ENCODE measurements at regions not wholly inside any gene's neighbourhood (a gene's known extent, or its start where the extent isn't known, plus 50 kb on each side); places are given as distances from the start of the nearest gene placed in this dataset.

DNA sequence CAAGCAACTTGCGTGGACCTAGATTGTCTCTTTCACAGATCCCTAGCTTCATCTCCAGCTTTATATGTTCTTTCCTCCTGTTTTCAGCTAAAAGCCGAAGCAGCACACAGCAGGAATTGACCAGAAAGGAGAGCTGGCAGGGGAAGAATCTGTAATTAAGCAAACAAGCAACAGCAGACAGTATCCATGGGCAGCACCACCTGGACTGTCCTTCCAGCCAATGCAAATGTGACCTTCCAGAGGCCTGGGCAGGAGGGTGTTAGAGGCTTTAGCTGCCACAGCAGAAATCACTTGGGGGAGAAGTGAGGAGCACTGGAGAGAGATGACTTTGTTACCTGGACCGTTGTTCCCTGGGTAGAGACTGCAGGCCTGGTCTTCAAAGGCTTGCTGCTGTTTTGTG lies 427.6 kb upstream of the GOT2 start:
- Histone ChIP-seq H3K27me3 (ENCODE audit: insufficient read depth, low read depth, low read length) (no peaks in the 10 kb centered on the region), H2AFZ (ENCODE audit: low read depth, low read length) (no peak overlapping the region), H3K9me2 (ENCODE audit: insufficient read depth, low read length) (no peaks in the 10 kb centered on the region), H3K9me3 (ENCODE audit: low read length) (no peaks in the 10 kb centered on the region), H3K4me3 (ENCODE audit: low read length) (no peak overlapping the region), H3K9ac (ENCODE audit: low read length) (no peak overlapping the region), H4K20me1 (ENCODE audit: insufficient read depth) (no peaks in the 10 kb centered on the region), H3K27ac (ENCODE audit: low read length) (no peak overlapping the region), H3F3A (ENCODE audit: insufficient read depth, low read length, poor library complexity, severe bottlenecking) (no peaks in the 10 kb centered on the region), H3K36me3 (ENCODE audit: insufficient read depth, low read length) (no peaks in the 10 kb centered on the region), H3K79me2 (replicated peaks; ENCODE audit: insufficient read depth, low read length) (no peaks in the 10 kb centered on the region), H3K4me2 (ENCODE audit: low read length) (no peak overlapping the region)
- TF ChIP-seq TAF1 (IDR thresholded peaks at IDR 0.05; ENCODE audit: low read depth) (no peak), MXI1 (conservative IDR thresholded peaks at IDR 0.05; ENCODE audit: poor library complexity, severe bottlenecking) (no peak), EZH2 (IDR thresholded peaks at IDR 0.05; ENCODE audit: borderline replicate concordance, insufficient read depth, low read length, poor library complexity, severe bottlenecking) (no peak), RAD21 (conservative IDR thresholded peaks at IDR 0.05) (no peak), SMC3 (conservative IDR thresholded peaks at IDR 0.05; ENCODE audit: poor library complexity) (no peak), REST (IDR thresholded peaks at IDR 0.05; ENCODE audit: borderline replicate concordance) (no peak), POLR2AphosphoS5 (IDR thresholded peaks at IDR 0.05) (no peak), EP300 (conservative IDR thresholded peaks at IDR 0.05; ENCODE audit: poor library complexity, severe bottlenecking) (no peak)
- TF ChIP-seq, protein P1, sequence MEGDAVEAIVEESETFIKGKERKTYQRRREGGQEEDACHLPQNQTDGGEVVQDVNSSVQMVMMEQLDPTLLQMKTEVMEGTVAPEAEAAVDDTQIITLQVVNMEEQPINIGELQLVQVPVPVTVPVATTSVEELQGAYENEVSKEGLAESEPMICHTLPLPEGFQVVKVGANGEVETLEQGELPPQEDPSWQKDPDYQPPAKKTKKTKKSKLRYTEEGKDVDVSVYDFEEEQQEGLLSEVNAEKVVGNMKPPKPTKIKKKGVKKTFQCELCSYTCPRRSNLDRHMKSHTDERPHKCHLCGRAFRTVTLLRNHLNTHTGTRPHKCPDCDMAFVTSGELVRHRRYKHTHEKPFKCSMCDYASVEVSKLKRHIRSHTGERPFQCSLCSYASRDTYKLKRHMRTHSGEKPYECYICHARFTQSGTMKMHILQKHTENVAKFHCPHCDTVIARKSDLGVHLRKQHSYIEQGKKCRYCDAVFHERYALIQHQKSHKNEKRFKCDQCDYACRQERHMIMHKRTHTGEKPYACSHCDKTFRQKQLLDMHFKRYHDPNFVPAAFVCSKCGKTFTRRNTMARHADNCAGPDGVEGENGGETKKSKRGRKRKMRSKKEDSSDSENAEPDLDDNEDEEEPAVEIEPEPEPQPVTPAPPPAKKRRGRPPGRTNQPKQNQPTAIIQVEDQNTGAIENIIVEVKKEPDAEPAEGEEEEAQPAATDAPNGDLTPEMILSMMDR (IDR thresholded peaks at IDR 0.05; ENCODE audit: poor library complexity, severe bottlenecking): no peak

DNA sequence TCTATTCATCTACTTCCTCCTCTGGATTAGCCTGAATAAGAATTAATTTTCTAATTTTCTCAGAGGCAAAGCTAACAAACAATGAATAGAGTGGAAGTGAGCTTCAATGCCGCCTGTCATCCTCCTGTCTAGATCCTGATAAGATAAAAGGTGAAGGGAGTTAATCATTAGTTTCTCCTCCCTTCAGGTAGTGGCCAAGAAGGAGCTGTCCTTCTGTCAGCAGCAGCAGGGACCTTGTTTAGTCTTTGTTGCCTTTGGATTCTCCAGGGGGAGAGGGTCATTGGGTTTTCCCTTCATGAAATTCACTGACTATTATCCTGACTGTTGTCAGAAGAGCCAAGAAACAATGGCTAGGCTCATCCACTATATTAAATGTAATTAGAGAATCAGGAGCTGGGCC lies 420.2 kb upstream of the GOT2 start:
- TF ChIP-seq SMC3 (conservative IDR thresholded peaks at IDR 0.05; ENCODE audit: poor library complexity) (no peak), MXI1 (conservative IDR thresholded peaks at IDR 0.05; ENCODE audit: poor library complexity, severe bottlenecking) (no peak), POLR2AphosphoS5 (IDR thresholded peaks at IDR 0.05) (no peak), TAF1 (IDR thresholded peaks at IDR 0.05; ENCODE audit: low read depth) (no peak), REST (IDR thresholded peaks at IDR 0.05; ENCODE audit: borderline replicate concordance) (no peak), RAD21 (conservative IDR thresholded peaks at IDR 0.05) (no peak), EZH2 (IDR thresholded peaks at IDR 0.05; ENCODE audit: borderline replicate concordance, insufficient read depth, low read length, poor library complexity, severe bottlenecking) (no peak), EP300 (conservative IDR thresholded peaks at IDR 0.05; ENCODE audit: poor library complexity, severe bottlenecking) (no peak)
- TF ChIP-seq, protein P1 (IDR thresholded peaks at IDR 0.05; ENCODE audit: poor library complexity, severe bottlenecking): no peak
- H3F3A ChIP-seq (ENCODE audit: insufficient read depth, low read length, poor library complexity, severe bottlenecking): no peaks in the 10 kb centered on the region
- no peaks in the 10 kb centered on the region for H3K79me2 ChIP-seq (replicated peaks; ENCODE audit: insufficient read depth, low read length)
- H3K36me3 ChIP-seq (ENCODE audit: insufficient read depth, low read length): no peaks in the 10 kb centered on the region
- no peaks in the 10 kb centered on the region for H3K9me3 ChIP-seq (ENCODE audit: low read length)
- H3K9me2 ChIP-seq (ENCODE audit: insufficient read depth, low read length): no peaks in the 10 kb centered on the region
- H4K20me1 ChIP-seq (ENCODE audit: insufficient read depth): no peaks in the 10 kb centered on the region
- H3K27me3 ChIP-seq (ENCODE audit: insufficient read depth, low read depth, low read length): no peaks in the 10 kb centered on the region
- H3K4me2 ChIP-seq (ENCODE audit: low read length): no peak overlapping the region
- no peak overlapping the region for H3K27ac ChIP-seq (ENCODE audit: low read length)
- no peak overlapping the region for H2AFZ ChIP-seq (ENCODE audit: low read depth, low read length)
- no peak overlapping the region for H3K4me3 ChIP-seq (ENCODE audit: low read length)
- no peak overlapping the region for H3K9ac ChIP-seq (ENCODE audit: low read length)

Measured in neural cell (in vitro differentiated cells).